Astrocyte (in vitro differentiated cells and primary cell): ENCODE measurements at regions not wholly inside any gene's neighbourhood (a gene's known extent, or its start where the extent isn't known, plus 50 kb on each side); places are given as distances from the start of the nearest gene placed in this dataset.
A peak's percentile ranks its signal among the peaks of the same experiment; 100 is the strongest.

Experiments
- DNase-seq: peaks from one replicate; pipeline ENCODE4 v3.0.0-alpha.2; 2010; ENCODE audit warnings: low read depth
- FAIRE-seq: peaks from 2 replicates; lab custom pipeline; 2011; peaks lifted over from hg19 to GRCh38; lab: Jason Lieb, UNC
- H2AFZ ChIP-seq: 2 replicates; pipeline ENCODE4 v1.6.0; 2012; ENCODE audit warnings: low read depth, low read length, inconsistent platforms
- H3K27ac ChIP-seq: 2 replicates; pipeline ENCODE4 v1.5.1; 2011; ENCODE audit warnings: low read depth, low read length, inconsistent platforms
- H3K27me3 ChIP-seq: 2 replicates; pipeline ENCODE4 v1.6.0; 2011; ENCODE audit warnings: low read length, inconsistent platforms; ENCODE audit not compliant: insufficient read depth
- H3K36me3 ChIP-seq: 2 replicates; pipeline ENCODE4 v1.5.1; 2011; ENCODE audit warnings: low read length, inconsistent platforms; ENCODE audit not compliant: insufficient read depth
- H3K4me1 ChIP-seq: 2 replicates; pipeline ENCODE4 v1.5.1; 2011; ENCODE audit warnings: low read length, inconsistent platforms; ENCODE audit not compliant: insufficient read depth
- H3K4me2 ChIP-seq: 2 replicates; pipeline ENCODE4 v1.6.0; 2012; ENCODE audit warnings: low read length, inconsistent platforms
- H3K4me3 ChIP-seq: 2 replicates; pipeline ENCODE4 v1.5.1; 2011; ENCODE audit warnings: low read depth, mild to moderate bottlenecking, low read length, inconsistent platforms; ENCODE audit not compliant: insufficient read depth
- H3K79me2 ChIP-seq: 2 replicates; pipeline ENCODE4 v1.6.0; 2012; ENCODE audit warnings: mild to moderate bottlenecking, low read length, inconsistent platforms; ENCODE audit not compliant: insufficient read depth
- H3K9ac ChIP-seq: 2 replicates; pipeline ENCODE4 v1.6.0; 2012; ENCODE audit warnings: mild to moderate bottlenecking, low read length, inconsistent platforms
- H3K9me3 ChIP-seq: 2 replicates; pipeline ENCODE4 v1.5.1; 2012; ENCODE audit warnings: low read depth, mild to moderate bottlenecking, low read length, inconsistent platforms; ENCODE audit not compliant: insufficient read depth
- H4K20me1 ChIP-seq: 2 replicates; pipeline ENCODE4 v1.6.0; 2012; ENCODE audit warnings: low read length, inconsistent platforms; ENCODE audit not compliant: insufficient read depth
- H3K27ac Mint-ChIP-seq: one replicate; pipeline ENCODE4 v1.8.0; 2021; ENCODE audit warnings: mild to moderate bottlenecking, mixed read lengths; ENCODE audit not compliant: unreplicated experiment
- H3K27me3 Mint-ChIP-seq: one replicate; pipeline ENCODE4 v1.8.0; 2021; ENCODE audit warnings: low read depth, mixed read lengths; ENCODE audit not compliant: unreplicated experiment
- H3K36me3 Mint-ChIP-seq: one replicate; pipeline ENCODE4 v1.8.0; 2021; ENCODE audit warnings: low read depth, mixed read lengths; ENCODE audit not compliant: unreplicated experiment
- H3K4me1 Mint-ChIP-seq: one replicate; pipeline ENCODE4 v1.8.0; 2021; ENCODE audit warnings: low read depth, mixed read lengths; ENCODE audit not compliant: unreplicated experiment
- H3K4me3 Mint-ChIP-seq: one replicate; pipeline ENCODE4 v1.8.0; 2021; ENCODE audit warnings: mild to moderate bottlenecking, moderate library complexity, mixed read lengths; ENCODE audit not compliant: unreplicated experiment
- H3K9me3 Mint-ChIP-seq: one replicate; pipeline ENCODE4 v1.8.0; 2021; ENCODE audit warnings: mild to moderate bottlenecking, mixed read lengths; ENCODE audit not compliant: unreplicated experiment
- CTCF ChIP-seq: IDR thresholded peaks from 2 replicates; pipeline ENCODE4 v1.5.1; 2011; ENCODE audit warnings: low read depth, mild to moderate bottlenecking, inconsistent platforms, low read length, moderate library complexity; ENCODE audit not compliant: insufficient read depth
- EZH2 ChIP-seq: IDR thresholded peaks from 2 replicates; pipeline ENCODE4 v1.6.1; 2012; ENCODE audit warnings: mild to moderate bottlenecking, low read length, inconsistent platforms; ENCODE audit not compliant: insufficient read depth

GRCh38 chr6:19158586-19158985 is 678.6 kb upstream of the ID4 start:
- Histone ChIP-seq H3K27me3 (no peaks in the 10 kb centered on the region), H3K4me1 (no peaks in the 10 kb centered on the region), H3K36me3 (no peaks in the 10 kb centered on the region), H3K79me2 (no peaks in the 10 kb centered on the region), H2AFZ (no peak overlapping the region), H3K9me3 (no peaks in the 10 kb centered on the region), H3K4me3 (no peak overlapping the region), H3K27ac (peak overlapping the region; percentile 64), H3K9ac (no peak overlapping the region), H4K20me1 (no peaks in the 10 kb centered on the region), H3K4me2 (no peak overlapping the region)
- Mint-ChIP-seq H3K36me3 (no peaks in the 10 kb centered on the region), H3K27me3 (no peaks in the 10 kb centered on the region), H3K4me3 (no peak overlapping the region), H3K9me3 (no peaks in the 10 kb centered on the region), H3K27ac (peak overlapping the region; percentile 4), H3K4me1 (peaks cover 13% of the 10 kb centered on the region)
- TF ChIP-seq EZH2 (no peak), CTCF (no peak)
- peak; percentile 16 for DNase-seq
- no peak for FAIRE-seq

DNA sequence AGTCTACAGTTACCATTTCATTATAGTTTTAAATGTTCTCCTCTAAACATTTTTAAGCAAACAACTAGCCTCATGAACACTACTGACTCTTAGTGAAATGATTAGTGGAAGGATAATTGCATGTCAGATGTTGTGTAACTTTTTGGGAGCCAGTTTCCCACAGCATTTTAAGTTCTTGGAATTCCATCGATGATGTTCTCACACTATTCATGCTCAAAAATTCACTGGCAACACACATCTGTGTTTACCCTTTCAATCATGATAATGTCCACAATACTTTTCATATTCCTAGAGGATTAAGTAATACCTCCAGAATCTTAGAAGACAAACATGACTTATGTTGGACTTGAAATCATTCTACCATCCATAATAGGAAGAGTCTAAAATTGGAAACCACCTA is 678.1 kb upstream of the ID4 start:
- H3K36me3 ChIP-seq, result no peaks in the 10 kb centered on the region
- TF ChIP-seq CTCF (no peak), EZH2 (no peak)
- Mint-ChIP-seq H3K36me3 (no peaks in the 10 kb centered on the region), H3K27me3 (no peaks in the 10 kb centered on the region), H3K4me3 (no peak overlapping the region), H3K9me3 (no peaks in the 10 kb centered on the region), H3K27ac (peak overlapping the region; percentile 4), H3K4me1 (peaks cover 8% of the 10 kb centered on the region)
- H4K20me1 ChIP-seq, result no peaks in the 10 kb centered on the region
- no peak overlapping the region for H3K4me3 ChIP-seq
- H3K9me3 ChIP-seq, result no peaks in the 10 kb centered on the region
- peak overlapping the region; percentile 64 for H3K27ac ChIP-seq
- H3K79me2 ChIP-seq, result no peaks in the 10 kb centered on the region
- peak; percentile 84 for DNase-seq
- H2AFZ ChIP-seq, result no peak overlapping the region
- H3K4me1 ChIP-seq, result no peaks in the 10 kb centered on the region
- H3K9ac ChIP-seq, result no peak overlapping the region
- no peak overlapping the region for H3K4me2 ChIP-seq
- no peaks in the 10 kb centered on the region for H3K27me3 ChIP-seq
- no peak for FAIRE-seq

DNA sequence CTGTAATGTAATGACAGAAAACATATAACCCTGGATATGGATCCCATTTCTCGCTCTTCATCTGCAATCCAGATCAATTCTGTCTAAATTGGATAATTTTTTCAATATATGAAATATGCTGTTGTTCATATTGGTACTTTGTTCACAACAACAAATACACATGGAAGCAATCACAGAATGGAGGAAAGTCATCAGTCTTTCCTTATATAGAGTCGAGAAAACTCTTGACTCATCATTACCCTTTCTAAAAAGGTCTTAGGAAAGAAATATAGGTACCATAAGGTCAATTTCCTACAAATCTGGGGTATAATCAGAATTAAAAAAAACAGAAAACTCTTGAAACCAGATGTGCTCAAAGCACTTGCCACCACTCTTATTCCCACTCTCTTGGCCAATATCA is 677.6 kb upstream of the ID4 start:
- Mint-ChIP-seq H3K27ac (no peak overlapping the region), H3K9me3 (no peaks in the 10 kb centered on the region), H3K4me1 (peaks cover 8% of the 10 kb centered on the region), H3K4me3 (no peak overlapping the region), H3K27me3 (no peaks in the 10 kb centered on the region), H3K36me3 (no peaks in the 10 kb centered on the region)
- no peak overlapping the region for H3K9ac ChIP-seq
- no peak overlapping the region for H2AFZ ChIP-seq
- no peak overlapping the region for H3K4me2 ChIP-seq
- no peaks in the 10 kb centered on the region for H3K36me3 ChIP-seq
- H3K4me3 ChIP-seq, result no peak overlapping the region
- no peaks in the 10 kb centered on the region for H3K79me2 ChIP-seq
- DNase-seq (no peak), FAIRE-seq (no peak)
- peak overlapping the region; percentile 56 for H3K27ac ChIP-seq
- H4K20me1 ChIP-seq, result no peaks in the 10 kb centered on the region
- no peaks in the 10 kb centered on the region for H3K4me1 ChIP-seq
- H3K27me3 ChIP-seq, result no peaks in the 10 kb centered on the region
- TF ChIP-seq EZH2, result no peak
- no peak for TF ChIP-seq CTCF
- no peaks in the 10 kb centered on the region for H3K9me3 ChIP-seq
